Endometrium (tissue), 2 donors: ENCODE measurements at regions not wholly inside any gene's neighbourhood (a gene's known extent, or its start where the extent isn't known, plus 50 kb on each side); places are given as distances from the start of the nearest gene placed in this dataset.

Experiments used
- FAIRE-seq: peaks from 2 replicates; lab custom pipeline; 2012; peaks lifted over from hg19 to GRCh38; lab: Jason Lieb, UNC
- donor health status: control.
- donor health status: control.

GRCh38 chr6:40907198-40907701 lies 131.8 kb downstream of the UNC5CL start:
- no peak for FAIRE-seq

GRCh38 chr6:40906759-40907158 lies 132.3 kb downstream of the UNC5CL start:
- no peak for FAIRE-seq

GRCh38 chr6:40904583-40905194 lies 134.3 kb downstream of the UNC5CL start:
- FAIRE-seq = no peak

- FAIRE-seq = no peak
These were observed 135.6 kb downstream of the UNC5CL start for GRCh38 chr6:40903456-40903855.

- FAIRE-seq = no peak
These were observed 137.5 kb downstream of the UNC5CL start for GRCh38 chr6:40901322-40902055.

- no peak for FAIRE-seq
These were observed 138.2 kb downstream of the UNC5CL start for GRCh38 chr6:40900791-40901190.

- FAIRE-seq = no peak
These were observed 139.3 kb downstream of the UNC5CL start for GRCh38 chr6:40899684-40900155.

GRCh38 chr6:40898073-40898472 lies 140.9 kb downstream of the UNC5CL start:
- FAIRE-seq = no peak

GRCh38 chr6:40897390-40898003 lies 141.5 kb downstream of the UNC5CL start:
- no peak for FAIRE-seq

- no peak for FAIRE-seq
These were observed 142.3 kb downstream of the UNC5CL start for GRCh38 chr6:40896696-40897095.

- no peak for FAIRE-seq
These were observed 143.8 kb downstream of the UNC5CL start for GRCh38 chr6:40894962-40895799.

- FAIRE-seq = no peak
These were observed 146.0 kb downstream of the UNC5CL start for GRCh38 chr6:40893021-40893420.

GRCh38 chr6:40892223-40892622 lies 146.8 kb downstream of the UNC5CL start:
- FAIRE-seq = no peak

GRCh38 chr6:40891686-40892085 lies 147.3 kb downstream of the UNC5CL start:
- FAIRE-seq = no peak

GRCh38 chr6:40891131-40891530 lies 147.9 kb downstream of the UNC5CL start:
- FAIRE-seq = no peak

GRCh38 chr6:40889137-40889832 lies 149.7 kb downstream of the UNC5CL start:
- FAIRE-seq = no peak

GRCh38 chr6:40888456-40888990 lies 150.5 kb downstream of the UNC5CL start:
- no peak for FAIRE-seq

GRCh38 chr6:40887792-40888340 lies 151.2 kb downstream of the UNC5CL start:
- no peak for FAIRE-seq

- no peak for FAIRE-seq
These were observed 151.8 kb downstream of the UNC5CL start for GRCh38 chr6:40887079-40887791.

- no peak for FAIRE-seq
These were observed 153.8 kb downstream of the UNC5CL start for GRCh38 chr6:40885139-40885774.
